Body of pancreas (tissue), 4 donors: ENCODE measurements at regions not wholly inside any gene's neighbourhood (a gene's known extent, or its start where the extent isn't known, plus 50 kb on each side); places are given as distances from the start of the nearest gene placed in this dataset.

ENCODE experiments used
- ATAC-seq: fragments of 150-250 bp; one replicate; pipeline ENCODE4 v1.9.1; 2016
- DNase-seq, 4 donors: peaks; one replicate each; pipeline ENCODE4 v3.0.0-alpha.2; 2019
- H3K27ac ChIP-seq, 4 donors: fragments of 200-600 bp; sonication (generic); 1 replicate in 3 of 4; 2 replicates in 1 of 4; pipeline versions ENCODE4 v1.5.1 to v1.6.1; 2016 to 2019; ENCODE audit warnings: mild to moderate bottlenecking in 1 of 4, mixed read lengths in 1 of 4, moderate library complexity in 1 of 4
- H3K27me3 ChIP-seq, 2 donors: fragments of 200-600 bp; sonication (generic); one replicate each; pipeline ENCODE4 v1.6.0; 2016; ENCODE audit warnings: mild to moderate bottlenecking in 1 of 2
- H3K36me3 ChIP-seq, 2 donors: fragments of 200-600 bp; sonication (generic); replicated peaks in 1 of 2; 2 replicates each; pipeline ENCODE4 v1.5.1; 2016; ENCODE audit warnings: low read depth in 2 of 2; ENCODE audit not compliant: insufficient read depth in 1 of 2
- H3K4me1 ChIP-seq: fragments of 200-600 bp; sonication (generic); one replicate; pipeline ENCODE4 v1.6.0; 2016
- H3K4me3 ChIP-seq, 2 donors: fragments of 200-600 bp; sonication (generic); 1 replicate in 1 of 2; 2 replicates in 1 of 2; pipeline ENCODE4 v1.5.1; 2016 to 2019
- H3K9me3 ChIP-seq, 3 donors: fragments of 200-600 bp; sonication (generic); 1 replicate in 2 of 3; 2 replicates in 1 of 3; pipeline ENCODE4 v1.5.1; 2016
- POLR2A ChIP-seq, 3 donors: fragments of 450-650 bp; IDR thresholded peaks; one replicate each; pipeline ENCODE4 v1.6.1; 2016; ENCODE audit warnings: antibody characterized with exemption in 3 of 3, mild to moderate bottlenecking in 2 of 3
- WGBS, 2 donors: methylation state at CpG; one replicate each; pipeline ENCODE4 v1.1.5; 2017; 5-methylcytosine and 5-hydroxymethylcytosine counted together
- intact Hi-C: fragments of 100-400 bp; cut with DNase I; formaldehyde crosslinking; loops from one replicate; pipeline ENCODE4 v1.15.1; 2023
- TF ChIP-seq, protein P1 (sequence below), 7 experiments: fragments of 450-650 bp in 4 of 7; fragments of 200-600 bp in 3 of 7; sonication (generic) in 3 of 7; IDR thresholded peaks; one replicate each; pipeline ENCODE4 v1.5.1; 2016 to 2019; ENCODE audit warnings: antibody characterized with exemption in 7 of 7

DNA sequence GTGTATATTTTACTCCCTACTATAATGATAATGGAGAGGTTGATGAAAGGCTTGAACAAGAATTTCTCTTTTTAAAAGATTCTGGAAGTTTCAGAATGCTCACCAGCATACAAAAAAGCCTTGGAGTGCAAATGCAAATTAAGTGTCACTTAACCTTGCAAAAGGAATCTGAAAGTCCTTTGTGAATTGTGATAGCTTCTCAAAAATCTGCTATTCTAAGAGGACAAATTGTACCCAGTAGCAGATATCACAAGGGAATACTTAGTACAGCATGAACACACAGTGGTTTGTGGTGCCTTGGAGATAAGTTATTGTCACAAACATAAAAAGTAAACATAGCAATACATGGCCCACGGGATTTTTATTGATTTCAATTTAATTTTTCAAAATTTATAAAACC, 1208.3 kb upstream of the B3GALT2 start:
- TF ChIP-seq, protein P1, sequence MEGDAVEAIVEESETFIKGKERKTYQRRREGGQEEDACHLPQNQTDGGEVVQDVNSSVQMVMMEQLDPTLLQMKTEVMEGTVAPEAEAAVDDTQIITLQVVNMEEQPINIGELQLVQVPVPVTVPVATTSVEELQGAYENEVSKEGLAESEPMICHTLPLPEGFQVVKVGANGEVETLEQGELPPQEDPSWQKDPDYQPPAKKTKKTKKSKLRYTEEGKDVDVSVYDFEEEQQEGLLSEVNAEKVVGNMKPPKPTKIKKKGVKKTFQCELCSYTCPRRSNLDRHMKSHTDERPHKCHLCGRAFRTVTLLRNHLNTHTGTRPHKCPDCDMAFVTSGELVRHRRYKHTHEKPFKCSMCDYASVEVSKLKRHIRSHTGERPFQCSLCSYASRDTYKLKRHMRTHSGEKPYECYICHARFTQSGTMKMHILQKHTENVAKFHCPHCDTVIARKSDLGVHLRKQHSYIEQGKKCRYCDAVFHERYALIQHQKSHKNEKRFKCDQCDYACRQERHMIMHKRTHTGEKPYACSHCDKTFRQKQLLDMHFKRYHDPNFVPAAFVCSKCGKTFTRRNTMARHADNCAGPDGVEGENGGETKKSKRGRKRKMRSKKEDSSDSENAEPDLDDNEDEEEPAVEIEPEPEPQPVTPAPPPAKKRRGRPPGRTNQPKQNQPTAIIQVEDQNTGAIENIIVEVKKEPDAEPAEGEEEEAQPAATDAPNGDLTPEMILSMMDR (IDR thresholded peaks at IDR 0.05): no peak
- TF ChIP-seq POLR2A (IDR thresholded peaks at IDR 0.05): no peak
- Histone ChIP-seq H3K9me3 (no peaks in the 10 kb centered on the region), H3K27me3 (no peaks in the 10 kb centered on the region), H3K4me1 (no peaks in the 10 kb centered on the region), H3K36me3 (no peaks in the 10 kb centered on the region), H3K27ac (no peak overlapping the region), H3K4me3 (no peak overlapping the region)
- WGBS, 2 donors: 6 to 17% methylated on average over 1 of the region's 1 CpG
- ATAC-seq: no peak
- intact Hi-C loops: no loop called here
- no peak for DNase-seq

DNA sequence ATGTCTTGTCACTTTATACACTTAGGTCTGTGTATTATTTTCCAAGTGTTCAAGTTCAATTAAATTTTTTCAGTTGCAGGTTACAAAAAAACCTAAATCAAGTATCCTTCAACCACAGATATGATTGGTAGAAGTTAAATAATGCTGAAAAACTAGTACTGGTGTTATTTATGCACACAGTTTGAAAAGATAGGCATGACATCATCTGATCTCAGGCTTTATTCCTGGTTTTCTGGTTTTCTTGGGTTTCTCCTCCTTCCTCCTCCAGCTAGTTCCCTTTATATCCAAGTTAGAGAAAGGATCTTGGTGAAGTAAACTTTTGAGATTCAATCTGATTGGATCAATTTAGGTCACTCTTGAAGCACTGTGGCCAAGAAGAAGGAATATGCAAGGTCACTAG, 1201.1 kb upstream of the B3GALT2 start:
- Histone ChIP-seq H3K27ac (no peak overlapping the region), H3K27me3 (no peaks in the 10 kb centered on the region), H3K4me1 (no peaks in the 10 kb centered on the region), H3K36me3 (no peaks in the 10 kb centered on the region), H3K4me3 (no peak overlapping the region), H3K9me3 (no peaks in the 10 kb centered on the region)
- ATAC-seq (no peak), DNase-seq (no peak)
- intact Hi-C loops: no loop called here
- TF ChIP-seq POLR2A (IDR thresholded peaks at IDR 0.05): no peak
- TF ChIP-seq, protein P1 (IDR thresholded peaks at IDR 0.05): no peak

DNA sequence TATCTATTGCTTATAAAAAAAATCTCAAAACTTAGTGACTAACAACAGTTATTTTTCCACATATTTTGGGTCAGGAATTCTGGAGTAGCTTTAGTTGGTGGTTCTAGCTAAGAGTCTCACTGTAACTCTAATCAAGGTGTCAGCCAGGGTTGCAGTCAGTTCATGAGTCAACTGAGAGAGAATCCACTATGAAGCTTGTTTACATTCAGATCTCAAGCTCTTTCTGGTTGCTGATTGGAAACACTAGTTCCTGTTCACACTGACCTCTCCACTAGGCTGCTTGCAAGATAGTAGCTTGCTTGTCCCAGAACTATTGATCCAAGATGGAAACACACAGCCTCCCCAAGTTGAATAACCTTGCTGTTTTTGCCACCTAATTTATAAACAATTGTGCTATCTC, 1192.1 kb upstream of the B3GALT2 start:
- Histone ChIP-seq H3K27me3 (no peaks in the 10 kb centered on the region), H3K36me3 (no peaks in the 10 kb centered on the region), H3K4me3 (no peak overlapping the region), H3K27ac (no peak overlapping the region), H3K9me3 (no peaks in the 10 kb centered on the region), H3K4me1 (no peaks in the 10 kb centered on the region)
- TF ChIP-seq POLR2A (IDR thresholded peaks at IDR 0.05): no peak
- TF ChIP-seq, protein P1 (IDR thresholded peaks at IDR 0.05): no peak
- intact Hi-C loops: no loop called here
- ATAC-seq (no peak), DNase-seq (no peak)

DNA sequence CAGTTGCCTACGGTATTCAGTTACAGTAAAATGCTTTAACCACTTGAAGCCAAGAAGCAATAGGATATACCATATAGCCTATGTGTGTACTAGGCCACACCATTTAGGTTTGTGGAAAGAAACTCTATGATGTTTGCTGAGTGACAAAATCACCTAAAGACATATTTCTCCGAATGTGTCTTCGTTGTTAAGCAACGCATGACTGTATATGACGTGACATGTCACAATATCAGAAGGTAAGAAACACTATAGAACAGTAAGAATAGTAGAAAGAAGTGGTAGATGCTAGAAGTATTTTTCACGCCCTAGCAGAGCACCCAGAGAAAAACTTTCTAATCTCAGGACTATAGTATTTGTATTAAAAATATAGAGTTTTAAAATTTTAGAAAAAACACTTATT, 1188.2 kb upstream of the B3GALT2 start:
- 66 to 78% methylated on average over 6 of the region's 6 CpGs for WGBS, 2 donors
- H3K4me3 ChIP-seq: no peak overlapping the region
- no peaks in the 10 kb centered on the region for H3K9me3 ChIP-seq
- no peaks in the 10 kb centered on the region for H3K27me3 ChIP-seq
- no peak overlapping the region for H3K27ac ChIP-seq
- H3K36me3 ChIP-seq: no peaks in the 10 kb centered on the region
- H3K4me1 ChIP-seq: no peaks in the 10 kb centered on the region
- DNase-seq (no peak), ATAC-seq (no peak)
- no peak for TF ChIP-seq POLR2A (IDR thresholded peaks at IDR 0.05)
- TF ChIP-seq, protein P1 (IDR thresholded peaks at IDR 0.05): no peak
- intact Hi-C loops: no loop called here

DNA sequence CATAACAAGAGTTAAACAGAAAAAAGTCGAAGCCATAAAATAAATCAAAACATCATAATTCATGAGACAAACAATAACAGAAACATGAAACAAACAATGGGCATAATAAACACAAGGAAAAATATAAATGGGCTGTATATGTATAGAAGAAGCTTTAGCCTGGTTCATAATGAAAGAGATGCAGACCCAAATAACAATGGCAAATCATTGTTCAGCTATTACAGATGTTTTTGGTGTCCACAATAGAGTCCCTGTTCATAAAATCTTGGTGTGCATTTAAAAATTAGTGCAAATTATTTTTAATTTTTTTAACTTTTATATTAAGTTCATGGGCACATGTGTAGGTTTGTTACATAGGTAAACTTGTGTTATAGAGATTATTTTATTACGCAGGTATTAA, 1185.9 kb upstream of the B3GALT2 start:
- 44 to 65% methylated on average over 2 of the region's 2 CpGs for WGBS, 2 donors
- Histone ChIP-seq H3K27ac (no peak overlapping the region), H3K9me3 (no peaks in the 10 kb centered on the region), H3K4me1 (no peaks in the 10 kb centered on the region), H3K4me3 (no peak overlapping the region), H3K27me3 (no peaks in the 10 kb centered on the region), H3K36me3 (no peaks in the 10 kb centered on the region)
- no peak for ATAC-seq
- TF ChIP-seq, protein P1 (IDR thresholded peaks at IDR 0.05): no peak
- TF ChIP-seq POLR2A (IDR thresholded peaks at IDR 0.05): no peak
- DNase-seq: no peak
- intact Hi-C loops: no loop called here
